ENCODE measurements at regions not wholly inside any gene's neighbourhood (a gene's known extent, or its start where the extent isn't known, plus 50 kb on each side); places are given as distances from the start of the nearest gene placed in this dataset.

GRCh38 chr13:56681404-56681803 lies 459.3 kb upstream of the PRR20A start:
- no peak for TF ChIP-seq CTCF (IDR thresholded peaks at IDR 0.05; ENCODE audit: unreplicated experiment)
- Mint-ChIP-seq H3K4me1 (ENCODE audit: low read depth) (peaks cover 8% of the 10 kb centered on the region), H3K9me3 (ENCODE audit: low read depth) (peaks cover 11% of the 10 kb centered on the region), H3K36me3 (ENCODE audit: insufficient read depth) (no peaks in the 10 kb centered on the region), H3K27ac (no peak overlapping the region), H3K27me3 (no peaks in the 10 kb centered on the region), H3K4me3 (ENCODE audit: low read depth) (no peak overlapping the region)
- DNase-seq (ENCODE audit: low spot score, unreplicated experiment), result no peak

- H3K27me3 Mint-ChIP-seq, result no peaks in the 10 kb centered on the region
- H3K36me3 Mint-ChIP-seq (ENCODE audit: insufficient read depth), result no peaks in the 10 kb centered on the region
- no peaks in the 10 kb centered on the region for H3K9me3 Mint-ChIP-seq (ENCODE audit: low read depth)
- H3K27ac Mint-ChIP-seq, result no peak overlapping the region
- TF ChIP-seq CTCF (IDR thresholded peaks at IDR 0.05; ENCODE audit: unreplicated experiment), result no peak
- DNase-seq (ENCODE audit: low spot score, unreplicated experiment), result no peak
- no peak overlapping the region for H3K4me3 Mint-ChIP-seq (ENCODE audit: low read depth)
- H3K4me1 Mint-ChIP-seq (ENCODE audit: low read depth), result peaks cover 8% of the 10 kb centered on the region
Measured at GRCh38 chr13:56687131-56687530, 453.6 kb upstream of the PRR20A start.

GRCh38 chr13:56697011-56697410 lies 443.7 kb upstream of the PRR20A start:
- H3K4me3 Mint-ChIP-seq (ENCODE audit: low read depth), result no peak overlapping the region
- no peaks in the 10 kb centered on the region for H3K36me3 Mint-ChIP-seq (ENCODE audit: insufficient read depth)
- no peak for DNase-seq (ENCODE audit: low spot score, unreplicated experiment)
- peaks cover 5% of the 10 kb centered on the region for H3K4me1 Mint-ChIP-seq (ENCODE audit: low read depth)
- H3K27me3 Mint-ChIP-seq, result no peaks in the 10 kb centered on the region
- H3K27ac Mint-ChIP-seq, result no peak overlapping the region
- no peak for TF ChIP-seq CTCF (IDR thresholded peaks at IDR 0.05; ENCODE audit: unreplicated experiment)
- H3K9me3 Mint-ChIP-seq (ENCODE audit: low read depth), result no peaks in the 10 kb centered on the region

- TF ChIP-seq CTCF (IDR thresholded peaks at IDR 0.05; ENCODE audit: unreplicated experiment), result no peak
Measured at GRCh38 chr13:56700324-56700723, 440.4 kb upstream of the PRR20A start.

GRCh38 chr13:56706485-56706884 lies 434.2 kb upstream of the PRR20A start:
- Mint-ChIP-seq H3K27ac (no peak overlapping the region), H3K36me3 (ENCODE audit: insufficient read depth) (no peaks in the 10 kb centered on the region)

More at GRCh38 chr13:56700324-56700723, 440.4 kb upstream of the PRR20A start:
- H3K27ac Mint-ChIP-seq, result no peak overlapping the region
- H3K36me3 Mint-ChIP-seq (ENCODE audit: insufficient read depth), result no peaks in the 10 kb centered on the region
- peaks cover 4% of the 10 kb centered on the region for H3K4me1 Mint-ChIP-seq (ENCODE audit: low read depth)
- DNase-seq (ENCODE audit: low spot score, unreplicated experiment), result no peak
- no peaks in the 10 kb centered on the region for H3K27me3 Mint-ChIP-seq
- no peaks in the 10 kb centered on the region for H3K9me3 Mint-ChIP-seq (ENCODE audit: low read depth)
- no peak overlapping the region for H3K4me3 Mint-ChIP-seq (ENCODE audit: low read depth)

More at GRCh38 chr13:56706485-56706884, 434.2 kb upstream of the PRR20A start:
- no peaks in the 10 kb centered on the region for H3K27me3 Mint-ChIP-seq
- no peak for TF ChIP-seq CTCF (IDR thresholded peaks at IDR 0.05; ENCODE audit: unreplicated experiment)
- H3K9me3 Mint-ChIP-seq (ENCODE audit: low read depth), result no peaks in the 10 kb centered on the region
- H3K4me3 Mint-ChIP-seq (ENCODE audit: low read depth), result no peak overlapping the region
- H3K4me1 Mint-ChIP-seq (ENCODE audit: low read depth), result peaks cover 2% of the 10 kb centered on the region
- DNase-seq (ENCODE audit: low spot score, unreplicated experiment), result no peak
